GM21423 (cell line): ENCODE measurements at regions not wholly inside any gene's neighbourhood (a gene's known extent, or its start where the extent isn't known, plus 50 kb on each side); places are given as distances from the start of the nearest gene placed in this dataset.
"Not testable (repeated sequence)": the region's sequence is repeated elsewhere in the genome, so short reads cannot be mapped to it uniquely, and the experiment has no call there.

Source experiments
- ATAC-seq: cut with Tn5 transposase; IDR thresholded peaks from one replicate; pipeline ENCODE4 v1.9.1; 2021; ENCODE audit warnings: mild to moderate bottlenecking, moderate library complexity; ENCODE audit not compliant: unreplicated experiment

DNA sequence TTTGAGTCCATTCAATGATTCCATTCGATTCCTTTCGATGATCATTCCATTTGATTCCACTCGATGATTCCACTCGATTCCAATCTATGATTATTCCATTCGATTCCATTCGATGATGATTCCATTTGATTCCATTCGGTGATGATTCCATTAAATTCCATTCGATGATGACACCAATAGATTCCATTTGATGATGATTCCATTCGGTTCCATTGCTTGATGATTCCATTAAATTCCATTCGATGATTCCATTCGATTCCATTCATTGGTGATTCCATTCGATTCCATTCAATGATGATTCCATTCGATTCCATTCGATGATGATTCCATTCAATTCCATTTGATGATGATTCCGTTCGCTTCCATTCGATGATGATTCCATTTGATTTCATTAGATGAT, 1104.1 kb downstream of the RPIA start:
- ATAC-seq: not testable (repeated sequence)

GRCh38 chr2:89797320-89798038, 1106.0 kb downstream of the RPIA start:
- no peak for ATAC-seq

GRCh38 chr2:89801207-89801606, 1109.7 kb downstream of the RPIA start:
- ATAC-seq: not testable (repeated sequence)

DNA sequence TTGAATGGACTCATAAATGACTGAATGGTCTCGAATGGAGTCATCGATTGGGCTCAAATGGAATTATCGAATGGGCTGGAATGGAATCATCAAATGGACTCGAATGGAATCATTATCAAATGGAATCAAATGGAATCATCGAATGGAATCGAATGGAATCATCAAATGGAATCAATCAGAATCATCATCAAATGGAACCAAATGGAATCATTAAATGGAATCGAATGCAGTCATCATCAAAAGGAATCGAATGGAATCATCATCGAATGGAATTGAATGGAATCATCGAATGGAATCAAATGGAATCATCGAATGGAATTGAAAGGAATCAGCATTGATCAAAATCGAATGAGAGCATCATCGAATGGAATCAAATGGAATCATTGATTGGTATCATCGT, 1114.9 kb downstream of the RPIA start:
- not testable (repeated sequence) for ATAC-seq

- ATAC-seq: no peak
Measured at GRCh38 chr2:89811295-89811694, 1119.8 kb downstream of the RPIA start.

- ATAC-seq: not testable (repeated sequence)
Measured at GRCh38 chr2:89811910-89812309, 1120.4 kb downstream of the RPIA start.

DNA sequence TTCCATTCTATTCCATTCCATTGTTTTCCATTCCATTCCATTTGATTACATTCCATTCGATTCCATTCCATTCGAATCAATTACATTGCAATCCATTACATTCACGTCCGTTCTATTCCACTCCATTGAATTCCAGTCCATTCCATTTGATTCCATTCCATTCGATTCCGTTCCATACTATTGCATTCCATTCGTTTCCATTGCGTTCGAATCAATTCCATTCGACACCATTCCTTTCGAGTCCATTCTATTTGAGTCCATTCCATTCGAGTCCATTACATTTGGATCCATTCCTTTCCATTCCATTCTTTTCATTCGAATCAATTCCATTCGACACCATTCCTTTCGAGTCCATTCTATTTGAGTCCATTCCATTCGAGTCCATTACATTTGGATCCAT, 1122.9 kb downstream of the RPIA start:
- ATAC-seq: not testable (repeated sequence)

GRCh38 chr2:89818873-89819272, 1127.4 kb downstream of the RPIA start:
- ATAC-seq: no peak

- no peak for ATAC-seq
Measured at GRCh38 chr2:89819809-89820208, 1128.3 kb downstream of the RPIA start.

DNA sequence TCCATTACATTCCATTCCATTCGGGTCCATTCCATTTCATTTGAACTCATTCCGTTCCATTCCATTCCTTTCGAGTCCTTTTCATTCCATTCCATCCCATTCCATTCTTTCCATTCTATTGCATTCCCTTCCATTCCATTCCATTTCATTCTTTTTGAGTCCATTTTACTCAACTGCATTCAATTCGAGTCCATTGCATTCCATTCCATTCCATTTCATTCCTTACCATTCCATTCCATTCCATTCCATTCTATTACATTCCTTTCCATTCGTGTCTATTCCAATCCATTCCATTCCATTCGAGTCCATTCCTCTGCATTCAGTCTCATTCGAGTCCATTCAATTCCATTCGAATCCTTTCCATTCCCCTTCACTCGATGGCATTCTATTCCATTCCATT, 1128.8 kb downstream of the RPIA start:
- no peak for ATAC-seq

- ATAC-seq: no peak
Measured at GRCh38 chr2:89821455-89821945, 1130.0 kb downstream of the RPIA start.

GRCh38 chr2:89822342-89822741, 1130.9 kb downstream of the RPIA start:
- not testable (repeated sequence) for ATAC-seq

GRCh38 chr2:89823556-89823955, 1132.1 kb downstream of the RPIA start:
- no peak for ATAC-seq

GRCh38 chr2:89825034-89825433, 1133.6 kb downstream of the RPIA start:
- ATAC-seq: no peak

GRCh38 chr2:89826741-89827140, 1135.3 kb downstream of the RPIA start:
- not testable (repeated sequence) for ATAC-seq

DNA sequence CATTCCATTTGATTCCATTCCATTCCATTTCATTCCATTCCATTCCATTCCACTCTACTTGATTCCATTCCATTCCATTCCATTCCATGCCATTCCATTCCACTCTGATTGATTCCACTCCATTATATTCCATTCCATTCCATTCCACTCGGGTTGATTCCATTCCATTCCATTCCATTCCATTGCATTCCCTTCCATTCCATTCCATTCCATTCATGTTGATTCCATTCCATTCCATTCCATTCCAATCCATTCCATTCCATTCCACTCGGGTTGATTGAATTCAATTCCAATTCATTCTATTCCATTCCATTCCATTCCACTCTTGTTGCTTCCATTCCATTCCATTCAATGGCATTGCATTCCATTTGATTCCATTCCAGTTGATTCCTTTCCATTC, 1136.4 kb downstream of the RPIA start:
- ATAC-seq: not testable (repeated sequence)

DNA sequence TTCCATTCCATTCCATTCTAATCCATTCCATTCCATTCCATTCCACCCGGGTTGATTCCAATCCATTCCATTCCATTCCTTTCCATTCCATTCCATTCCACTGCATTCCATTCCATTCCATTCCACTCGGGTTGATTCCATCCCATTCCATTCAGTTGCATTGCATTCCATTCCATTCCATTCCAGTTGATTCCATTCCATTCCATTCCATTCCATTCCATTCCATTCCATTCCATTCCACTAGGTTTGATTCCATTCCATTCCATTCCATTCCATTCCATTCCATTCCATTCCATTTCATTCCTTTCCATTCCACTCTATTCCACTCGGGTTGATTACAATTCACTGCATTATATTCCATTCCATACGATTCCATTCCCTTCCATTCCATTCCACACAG, 1136.9 kb downstream of the RPIA start:
- ATAC-seq: not testable (repeated sequence)

- not testable (repeated sequence) for ATAC-seq
Measured at GRCh38 chr2:89828961-89829631, 1137.6 kb downstream of the RPIA start.

DNA sequence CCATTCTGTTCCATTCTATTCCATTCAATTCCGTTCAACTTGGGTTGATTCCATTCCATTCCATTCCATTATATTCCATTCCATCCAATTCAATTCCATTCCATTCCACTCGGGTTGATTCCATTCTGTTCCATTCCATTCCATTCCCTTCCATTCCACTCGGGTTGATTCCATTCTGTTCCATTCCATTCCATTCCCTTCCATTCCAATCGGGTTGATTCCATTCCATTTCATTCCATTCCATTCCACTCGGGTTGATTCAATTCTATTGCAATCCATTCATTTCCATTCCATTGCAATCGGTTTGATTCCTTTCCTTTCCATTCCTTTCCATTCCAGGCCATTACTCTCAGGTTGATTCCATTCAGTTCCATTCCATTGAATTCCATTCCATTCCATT, 1138.4 kb downstream of the RPIA start:
- no peak for ATAC-seq

- ATAC-seq: not testable (repeated sequence)
Measured at GRCh38 chr2:89830341-89831218, 1139.1 kb downstream of the RPIA start.
